PC-3 (cell line): ENCODE measurements at regions not wholly inside any gene's neighbourhood (a gene's known extent, or its start where the extent isn't known, plus 50 kb on each side); places are given as distances from the start of the nearest gene placed in this dataset.

Source experiments
- ATAC-seq: fragments of 200-7000 bp; cut with Tn5 transposase; 2 replicates; pipeline ENCODE4 v1.9.1; 2020; ENCODE audit warnings: mild to moderate bottlenecking, moderate library complexity
- BruUV-seq: library from RNA; stranded (reverse); fragments of 400-500 nt; replicated peaks from 2 replicates; lab custom pipeline; 2021; lab: Mats Ljungman, UMichigan
- CTCF ChIA-PET: fragments of 300-600 bp; sonication (Branson Sonifier 250); formaldehyde crosslinking; loops from one replicate; lab custom pipeline; 2022; ENCODE audit warnings: antibody characterized with exemption; lab: Charles Lee
- POLR2A ChIA-PET: fragments of 300-600 bp; sonication (Branson Sonifier 250); formaldehyde crosslinking; loops from one replicate; lab custom pipeline; 2022; ENCODE audit warnings: antibody characterized with exemption; ENCODE audit not compliant: unreplicated experiment; lab: Charles Lee
- DNase-seq: peaks from one replicate; pipeline ENCODE4 v3.0.0-alpha.2; 2015
- H2AFZ ChIP-seq: fragments of 300-600 bp; sonication (generic); 2 replicates; pipeline ENCODE4 v1.6.0; 2016; ENCODE audit warnings: antibody characterized with exemption, low read length
- H3F3A ChIP-seq: fragments of 300-600 bp; sonication (generic); one replicate; pipeline ENCODE4 v1.6.0; 2017; ENCODE audit warnings: antibody characterized with exemption, low read length, control low read depth, mild to moderate bottlenecking; ENCODE audit not compliant: unreplicated experiment
- H3K27ac ChIP-seq: fragments of 300-600 bp; sonication (generic); 2 replicates; pipeline ENCODE4 v1.5.1; 2016; ENCODE audit warnings: mild to moderate bottlenecking, low read length
- H3K27me3 ChIP-seq: fragments of 300-600 bp; sonication (generic); 2 replicates; pipeline ENCODE4 v1.6.1; 2016; ENCODE audit warnings: low read length, mixed read lengths
- H3K36me3 ChIP-seq: fragments of 300-600 bp; sonication (generic); 2 replicates; pipeline ENCODE4 v1.6.1; 2016; ENCODE audit warnings: low read depth, mixed run types, low read length, mixed read lengths
- H3K4me1 ChIP-seq: fragments of 300-600 bp; sonication (generic); 2 replicates; pipeline ENCODE4 v1.5.1; 2016; ENCODE audit warnings: low read length; ENCODE audit not compliant: insufficient read depth
- H3K4me2 ChIP-seq: fragments of 300-600 bp; sonication (generic); 2 replicates; pipeline ENCODE4 v1.6.0; 2016; ENCODE audit warnings: low read length
- H3K4me3 ChIP-seq: fragments of 300-600 bp; sonication (generic); 2 replicates; pipeline ENCODE4 v1.5.1; 2016; ENCODE audit warnings: mild to moderate bottlenecking, low read length, mixed read lengths
- H3K79me2 ChIP-seq: fragments of 300-600 bp; sonication (generic); 2 replicates; pipeline ENCODE4 v1.6.1; 2017; ENCODE audit warnings: low read length, mixed read lengths
- H3K9ac ChIP-seq: fragments of 300-600 bp; sonication (generic); 2 replicates; pipeline ENCODE4 v1.6.0; 2016; ENCODE audit warnings: mild to moderate bottlenecking, low read length
- H3K9me2 ChIP-seq: fragments of 300-600 bp; sonication (generic); replicated peaks from 2 replicates; pipeline ENCODE4 v1.6.1; 2016; ENCODE audit warnings: mixed run types, low read length, mixed read lengths
- H3K9me3 ChIP-seq: fragments of 300-600 bp; sonication (generic); 2 replicates; pipeline ENCODE4 v1.6.1; 2016; ENCODE audit warnings: low read length, mixed read lengths
- H4K20me1 ChIP-seq: fragments of 300-600 bp; sonication (generic); 2 replicates; pipeline ENCODE4 v1.6.1; 2016; ENCODE audit warnings: low read length, mixed read lengths
- EZH2 ChIP-seq: fragments of 300-600 bp; sonication (generic); IDR thresholded peaks from one replicate; pipeline ENCODE4 v1.6.1; 2017; ENCODE audit warnings: antibody characterized with exemption, mild to moderate bottlenecking, low read length; ENCODE audit not compliant: unreplicated experiment
- EZH2phosphoT487 ChIP-seq: fragments of 300-600 bp; sonication (generic); IDR thresholded peaks from 2 replicates; pipeline ENCODE4 v1.6.1; 2018; ENCODE audit warnings: mild to moderate bottlenecking, antibody characterized with exemption, low read length, borderline replicate concordance
- intact Hi-C: fragments of 100-400 bp; cut with micrococcal nuclease; formaldehyde crosslinking; loops from 2 replicates; pipeline ENCODE4 v1.9.0; 2023
- TF ChIP-seq, protein P1 (sequence below): fragments of 300-600 bp; sonication (generic); conservative IDR thresholded peaks from 2 replicates; pipeline ENCODE4 v1.5.1; 2017; ENCODE audit warnings: antibody characterized with exemption, low read depth, mild to moderate bottlenecking, low read length

DNA sequence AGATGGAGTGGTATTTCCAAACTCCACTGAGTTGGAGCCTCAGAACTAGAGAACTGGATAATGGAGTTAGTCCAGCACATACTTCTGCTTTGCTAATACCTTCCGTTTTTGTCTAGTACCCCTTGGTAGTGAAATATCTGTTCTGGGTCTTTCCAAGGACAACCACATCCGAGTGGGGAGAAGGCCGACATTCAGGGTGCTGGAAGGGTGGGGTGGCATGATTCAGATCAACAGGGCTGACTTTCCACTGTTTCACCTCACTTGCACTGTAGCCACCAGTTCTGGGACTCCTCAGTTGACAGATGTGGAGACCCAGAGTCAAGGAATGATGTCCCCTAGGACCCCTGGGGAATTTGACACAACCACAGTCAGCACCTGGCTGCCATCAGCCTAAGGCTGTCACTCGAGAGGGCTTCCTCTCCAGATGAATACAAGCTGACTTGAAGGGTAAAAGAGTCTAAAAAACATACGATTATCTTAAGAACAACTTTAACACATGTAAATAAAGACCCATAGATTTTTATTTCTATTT is 84.8 kb upstream of the HNF1B start:
- no peaks in the 10 kb centered on the region for H3K79me2 ChIP-seq
- no peak for DNase-seq
- TF ChIP-seq, protein P1, sequence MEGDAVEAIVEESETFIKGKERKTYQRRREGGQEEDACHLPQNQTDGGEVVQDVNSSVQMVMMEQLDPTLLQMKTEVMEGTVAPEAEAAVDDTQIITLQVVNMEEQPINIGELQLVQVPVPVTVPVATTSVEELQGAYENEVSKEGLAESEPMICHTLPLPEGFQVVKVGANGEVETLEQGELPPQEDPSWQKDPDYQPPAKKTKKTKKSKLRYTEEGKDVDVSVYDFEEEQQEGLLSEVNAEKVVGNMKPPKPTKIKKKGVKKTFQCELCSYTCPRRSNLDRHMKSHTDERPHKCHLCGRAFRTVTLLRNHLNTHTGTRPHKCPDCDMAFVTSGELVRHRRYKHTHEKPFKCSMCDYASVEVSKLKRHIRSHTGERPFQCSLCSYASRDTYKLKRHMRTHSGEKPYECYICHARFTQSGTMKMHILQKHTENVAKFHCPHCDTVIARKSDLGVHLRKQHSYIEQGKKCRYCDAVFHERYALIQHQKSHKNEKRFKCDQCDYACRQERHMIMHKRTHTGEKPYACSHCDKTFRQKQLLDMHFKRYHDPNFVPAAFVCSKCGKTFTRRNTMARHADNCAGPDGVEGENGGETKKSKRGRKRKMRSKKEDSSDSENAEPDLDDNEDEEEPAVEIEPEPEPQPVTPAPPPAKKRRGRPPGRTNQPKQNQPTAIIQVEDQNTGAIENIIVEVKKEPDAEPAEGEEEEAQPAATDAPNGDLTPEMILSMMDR: no peak
- TF ChIP-seq EZH2phosphoT487: no peak
- no peak for TF ChIP-seq EZH2
- H3K4me1 ChIP-seq: peaks cover 15% of the 10 kb centered on the region
- no peak overlapping the region for H3K4me3 ChIP-seq
- intact Hi-C loops: no loop called here
- no peak overlapping the region for H2AFZ ChIP-seq
- no peaks in the 10 kb centered on the region for H3K9me2 ChIP-seq
- no peaks in the 10 kb centered on the region for H3K36me3 ChIP-seq
- H3K27ac ChIP-seq: no peak overlapping the region
- H4K20me1 ChIP-seq: no peaks in the 10 kb centered on the region
- ChIA-PET CTCF (no interaction called here), POLR2A (no interaction called here)
- no peaks in the 10 kb centered on the region for H3K9me3 ChIP-seq
- H3K27me3 ChIP-seq: 0 out of 2 replicates have a peak, but pooled peaks cover 3% of the 10 kb centered on the region
- no peak for ATAC-seq
- no peak overlapping the region for H3K9ac ChIP-seq
- no peaks in the 10 kb centered on the region for H3F3A ChIP-seq
- BruUV-seq: no TSS peak
- H3K4me2 ChIP-seq: no peak overlapping the region

- Histone ChIP-seq H3F3A (no peaks in the 10 kb centered on the region), H2AFZ (0 out of 2 replicates have a peak overlapping the region, but pooled peaks have one; percentile 12), H3K4me1 (peaks cover 17% of the 10 kb centered on the region), H4K20me1 (no peaks in the 10 kb centered on the region), H3K4me3 (no peak overlapping the region), H3K27ac (no peak overlapping the region), H3K27me3 (no peaks in the 10 kb centered on the region), H3K4me2 (no peak overlapping the region), H3K36me3 (no peaks in the 10 kb centered on the region), H3K9ac (no peak overlapping the region), H3K9me2 (no peaks in the 10 kb centered on the region), H3K9me3 (no peaks in the 10 kb centered on the region), H3K79me2 (no peaks in the 10 kb centered on the region)
- intact Hi-C loops: no loop called here
- ChIA-PET CTCF (no interaction called here), POLR2A (no interaction called here)
- BruUV-seq: no TSS peak
- DNase-seq (peak; percentile 5), ATAC-seq (no peak)
- no peak for TF ChIP-seq EZH2
- no peak for TF ChIP-seq EZH2phosphoT487
- TF ChIP-seq, protein P1: no peak
Measured at GRCh38 chr17:37828651-37829124, 83.8 kb upstream of the HNF1B start.

- intact Hi-C loops: no loop called here
- Histone ChIP-seq H3K4me1 (peaks cover 17% of the 10 kb centered on the region), H3K9me3 (no peaks in the 10 kb centered on the region), H3K9me2 (no peaks in the 10 kb centered on the region), H3K4me2 (no peak overlapping the region), H3F3A (no peaks in the 10 kb centered on the region), H4K20me1 (no peaks in the 10 kb centered on the region), H3K79me2 (no peaks in the 10 kb centered on the region), H2AFZ (0 out of 2 replicates have a peak overlapping the region, but pooled peaks have one; percentile 12), H3K4me3 (no peak overlapping the region), H3K27me3 (no peaks in the 10 kb centered on the region), H3K27ac (no peak overlapping the region), H3K9ac (no peak overlapping the region), H3K36me3 (no peaks in the 10 kb centered on the region)
- DNase-seq (no peak), ATAC-seq (no peak)
- BruUV-seq: no TSS peak
- CTCF ChIA-PET: no interaction called here
- POLR2A ChIA-PET: no interaction called here
- TF ChIP-seq, protein P1: no peak
- no peak for TF ChIP-seq EZH2phosphoT487
- no peak for TF ChIP-seq EZH2
Measured at GRCh38 chr17:37827905-37828650, 83.2 kb upstream of the HNF1B start.
